Ovary (tissue), 3 donors: ENCODE measurements at regions not wholly inside any gene's neighbourhood (a gene's known extent, or its start where the extent isn't known, plus 50 kb on each side); places are given as distances from the start of the nearest gene placed in this dataset.
"Not testable (repeated sequence)": the region's sequence is repeated elsewhere in the genome, so short reads cannot be mapped to it uniquely, and the experiment has no call there.

ENCODE experiments used
- EP300 ChIP-seq: sonication (generic); formaldehyde crosslinking; IDR thresholded peaks from one replicate; pipeline ENCODE4 v1.6.1; 2017; ENCODE audit warnings: antibody characterized with exemption
- POLR2A ChIP-seq: fragments of 450-650 bp; IDR thresholded peaks from one replicate; pipeline ENCODE4 v1.6.1; 2017; ENCODE audit warnings: antibody characterized with exemption, mild to moderate bottlenecking, moderate library complexity
- TF ChIP-seq, protein P1 (sequence below), 3 donors: fragments of 450-650 bp in 2 of 3; fragments of 200-600 bp in 1 of 3; IDR thresholded peaks; one replicate each; pipeline versions ENCODE4 v1.5.1 to v1.8.0; 2016 to 2022; ENCODE audit warnings: antibody characterized with exemption in 3 of 3, mild to moderate bottlenecking in 1 of 3
- donor health status: DM: no; HTN: no; CAD: no.

DNA sequence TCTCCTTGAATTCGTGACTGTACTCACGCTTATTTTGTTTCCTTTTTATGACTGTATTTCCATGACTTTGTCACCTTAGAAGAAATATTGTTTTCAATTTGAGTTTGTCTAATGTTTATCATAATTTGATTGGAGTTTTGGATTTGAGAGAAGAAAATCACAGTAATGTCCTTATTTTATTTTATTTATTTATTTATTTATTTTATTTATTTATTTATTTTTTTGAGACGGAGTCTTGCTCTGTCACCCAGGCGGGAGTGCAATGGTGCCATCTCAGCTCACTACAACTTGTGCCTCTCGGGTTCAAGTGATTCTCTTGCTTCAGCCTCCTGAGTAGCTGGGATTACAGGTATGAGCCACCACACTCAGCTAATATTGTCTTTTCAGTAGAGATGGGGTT lies 463.1 kb downstream of the KCNT2 start:
- TF ChIP-seq, protein P1, sequence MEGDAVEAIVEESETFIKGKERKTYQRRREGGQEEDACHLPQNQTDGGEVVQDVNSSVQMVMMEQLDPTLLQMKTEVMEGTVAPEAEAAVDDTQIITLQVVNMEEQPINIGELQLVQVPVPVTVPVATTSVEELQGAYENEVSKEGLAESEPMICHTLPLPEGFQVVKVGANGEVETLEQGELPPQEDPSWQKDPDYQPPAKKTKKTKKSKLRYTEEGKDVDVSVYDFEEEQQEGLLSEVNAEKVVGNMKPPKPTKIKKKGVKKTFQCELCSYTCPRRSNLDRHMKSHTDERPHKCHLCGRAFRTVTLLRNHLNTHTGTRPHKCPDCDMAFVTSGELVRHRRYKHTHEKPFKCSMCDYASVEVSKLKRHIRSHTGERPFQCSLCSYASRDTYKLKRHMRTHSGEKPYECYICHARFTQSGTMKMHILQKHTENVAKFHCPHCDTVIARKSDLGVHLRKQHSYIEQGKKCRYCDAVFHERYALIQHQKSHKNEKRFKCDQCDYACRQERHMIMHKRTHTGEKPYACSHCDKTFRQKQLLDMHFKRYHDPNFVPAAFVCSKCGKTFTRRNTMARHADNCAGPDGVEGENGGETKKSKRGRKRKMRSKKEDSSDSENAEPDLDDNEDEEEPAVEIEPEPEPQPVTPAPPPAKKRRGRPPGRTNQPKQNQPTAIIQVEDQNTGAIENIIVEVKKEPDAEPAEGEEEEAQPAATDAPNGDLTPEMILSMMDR (IDR thresholded peaks at IDR 0.05) = not testable (repeated sequence)
- not testable (repeated sequence) for TF ChIP-seq EP300, POLR2A
